Neural crest cell (in vitro differentiated cells): ENCODE measurements at regions not wholly inside any gene's neighbourhood (a gene's known extent, or its start where the extent isn't known, plus 50 kb on each side); places are given as distances from the start of the nearest gene placed in this dataset.

Source experiments
- DNase-seq: peaks from one replicate; pipeline ENCODE4 v3.0.0; 2021; ENCODE audit warnings: low read depth, mixed read lengths, low spot score
- H3K27ac Mint-ChIP-seq: one replicate; pipeline ENCODE4 v1.8.0; 2021; ENCODE audit warnings: mild to moderate bottlenecking, mixed read lengths; ENCODE audit not compliant: unreplicated experiment
- H3K27me3 Mint-ChIP-seq: 2 replicates; pipeline ENCODE4 v1.8.0; 2021; ENCODE audit warnings: low read depth, mild to moderate bottlenecking, mixed read lengths
- H3K36me3 Mint-ChIP-seq: 2 replicates; pipeline ENCODE4 v1.8.0; 2021; ENCODE audit warnings: low read depth, mild to moderate bottlenecking, mixed read lengths
- H3K4me1 Mint-ChIP-seq: 2 replicates; pipeline ENCODE4 v1.8.0; 2021; ENCODE audit warnings: mixed read lengths
- H3K4me3 Mint-ChIP-seq: one replicate; pipeline ENCODE4 v1.8.0; 2021; ENCODE audit warnings: mild to moderate bottlenecking, mixed read lengths
- H3K9me3 Mint-ChIP-seq: 2 replicates; pipeline ENCODE4 v1.8.0; 2021; ENCODE audit warnings: mixed read lengths
- TF ChIP-seq, protein P1 (sequence below): fragments of 200-600 bp; sonication (generic); conservative IDR thresholded peaks from 2 replicates; pipeline ENCODE4 v1.5.0; 2021; ENCODE audit warnings: antibody characterized with exemption, mild to moderate bottlenecking

DNA sequence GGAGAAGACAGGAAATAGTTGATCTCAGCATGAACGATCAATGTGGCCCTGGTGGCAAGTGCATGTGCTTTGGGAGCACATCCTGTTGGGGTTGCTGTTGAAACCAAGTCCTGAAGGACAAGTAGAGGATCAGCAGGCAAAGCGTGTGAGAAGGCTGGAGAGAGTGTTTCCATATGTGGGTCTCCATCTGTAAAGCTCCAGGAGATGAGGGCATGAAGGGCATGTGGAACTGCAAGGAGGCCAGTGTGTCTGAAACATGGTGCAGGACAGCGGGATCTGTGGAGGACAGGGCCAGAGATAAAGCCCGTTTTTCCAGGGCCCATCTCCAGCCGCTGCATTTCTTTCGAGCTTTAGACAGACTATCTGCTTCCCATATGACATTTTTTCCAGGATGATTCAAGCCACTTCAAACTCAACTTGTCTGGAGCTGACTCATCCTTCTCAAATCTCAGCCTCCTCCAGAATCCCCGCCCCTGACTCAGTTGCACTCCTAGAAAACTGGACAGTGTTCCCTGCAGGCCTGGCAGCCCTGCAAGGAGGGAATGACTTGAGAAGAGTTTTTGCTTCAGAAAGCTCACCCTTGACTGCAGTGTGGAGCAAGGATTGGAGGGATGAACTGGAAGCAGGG, 226.1 kb downstream of the VAPA start:
- DNase-seq: no peak
- no peaks in the 10 kb centered on the region for H3K36me3 Mint-ChIP-seq
- no peak overlapping the region for H3K4me3 Mint-ChIP-seq
- H3K9me3 Mint-ChIP-seq: peaks cover 2% of the 10 kb centered on the region
- TF ChIP-seq, protein P1, sequence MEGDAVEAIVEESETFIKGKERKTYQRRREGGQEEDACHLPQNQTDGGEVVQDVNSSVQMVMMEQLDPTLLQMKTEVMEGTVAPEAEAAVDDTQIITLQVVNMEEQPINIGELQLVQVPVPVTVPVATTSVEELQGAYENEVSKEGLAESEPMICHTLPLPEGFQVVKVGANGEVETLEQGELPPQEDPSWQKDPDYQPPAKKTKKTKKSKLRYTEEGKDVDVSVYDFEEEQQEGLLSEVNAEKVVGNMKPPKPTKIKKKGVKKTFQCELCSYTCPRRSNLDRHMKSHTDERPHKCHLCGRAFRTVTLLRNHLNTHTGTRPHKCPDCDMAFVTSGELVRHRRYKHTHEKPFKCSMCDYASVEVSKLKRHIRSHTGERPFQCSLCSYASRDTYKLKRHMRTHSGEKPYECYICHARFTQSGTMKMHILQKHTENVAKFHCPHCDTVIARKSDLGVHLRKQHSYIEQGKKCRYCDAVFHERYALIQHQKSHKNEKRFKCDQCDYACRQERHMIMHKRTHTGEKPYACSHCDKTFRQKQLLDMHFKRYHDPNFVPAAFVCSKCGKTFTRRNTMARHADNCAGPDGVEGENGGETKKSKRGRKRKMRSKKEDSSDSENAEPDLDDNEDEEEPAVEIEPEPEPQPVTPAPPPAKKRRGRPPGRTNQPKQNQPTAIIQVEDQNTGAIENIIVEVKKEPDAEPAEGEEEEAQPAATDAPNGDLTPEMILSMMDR: no peak
- H3K27me3 Mint-ChIP-seq: no peaks in the 10 kb centered on the region
- peak overlapping the region; percentile 90 for H3K27ac Mint-ChIP-seq
- H3K4me1 Mint-ChIP-seq: peaks cover 32% of the 10 kb centered on the region

DNA sequence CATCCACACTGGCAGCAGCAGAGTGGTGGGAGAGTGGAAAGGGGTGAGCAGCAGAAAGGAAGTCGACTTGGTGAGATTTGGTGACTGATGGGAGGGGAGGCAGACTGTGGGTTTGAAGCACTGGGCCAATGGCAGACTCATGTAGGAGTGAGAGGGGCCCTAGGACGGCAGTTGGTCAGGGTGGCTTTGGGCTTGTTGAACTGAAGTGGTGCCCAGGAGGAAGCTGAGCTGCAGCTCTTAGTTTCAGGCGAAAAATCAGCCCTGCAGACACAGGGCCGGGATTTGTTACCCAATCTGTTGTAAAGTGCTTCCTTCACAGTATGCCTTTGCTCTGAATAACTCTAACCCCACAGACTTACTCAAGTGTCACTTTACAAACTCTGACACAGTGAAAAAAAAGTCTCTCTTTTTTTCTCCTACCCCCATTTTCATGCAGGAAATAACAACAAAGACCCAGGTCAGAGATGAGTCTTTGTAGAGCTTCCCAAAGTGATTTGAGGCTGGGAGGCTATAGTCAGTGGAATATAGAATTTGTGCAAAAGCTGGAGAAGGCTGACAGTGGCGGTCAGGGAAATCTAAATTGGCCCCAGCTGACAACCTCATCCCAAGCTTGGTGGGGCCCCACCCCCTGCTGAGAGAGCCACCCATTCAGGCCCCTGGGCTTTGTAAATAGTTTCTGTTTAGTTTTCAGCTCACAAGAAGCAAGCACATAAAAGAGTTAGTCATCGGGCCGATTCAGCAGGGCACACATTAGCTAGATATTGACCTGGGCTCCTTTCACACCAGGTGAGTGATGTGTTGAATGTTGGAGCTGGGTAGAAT, 226.9 kb downstream of the VAPA start:
- no peak for DNase-seq
- Mint-ChIP-seq H3K4me3 (no peak overlapping the region), H3K36me3 (no peaks in the 10 kb centered on the region), H3K27me3 (no peaks in the 10 kb centered on the region), H3K9me3 (peaks cover 2% of the 10 kb centered on the region), H3K27ac (peak overlapping the region; percentile 90), H3K4me1 (peaks cover 39% of the 10 kb centered on the region)
- TF ChIP-seq, protein P1: no peak

DNA sequence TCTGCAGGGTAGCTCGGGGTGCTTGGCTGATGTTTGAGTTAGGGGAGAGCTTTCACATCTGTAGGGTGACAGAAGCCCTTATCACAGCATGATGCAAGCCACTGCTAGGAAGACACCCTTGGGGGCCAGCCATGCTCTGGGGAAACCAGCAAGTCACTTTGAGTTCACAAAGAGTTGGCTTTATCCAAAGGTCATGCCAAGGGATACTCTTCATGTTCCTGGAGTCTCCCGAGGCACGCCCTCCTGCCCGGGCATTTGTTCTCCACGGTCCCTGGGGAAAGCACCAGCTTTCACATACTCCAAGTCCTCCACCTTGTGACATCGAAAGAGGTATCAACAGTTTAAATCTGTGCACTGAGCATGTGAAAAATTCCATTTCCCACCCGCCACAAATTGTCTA, 227.7 kb downstream of the VAPA start:
- no peak overlapping the region for H3K4me3 Mint-ChIP-seq

DNA sequence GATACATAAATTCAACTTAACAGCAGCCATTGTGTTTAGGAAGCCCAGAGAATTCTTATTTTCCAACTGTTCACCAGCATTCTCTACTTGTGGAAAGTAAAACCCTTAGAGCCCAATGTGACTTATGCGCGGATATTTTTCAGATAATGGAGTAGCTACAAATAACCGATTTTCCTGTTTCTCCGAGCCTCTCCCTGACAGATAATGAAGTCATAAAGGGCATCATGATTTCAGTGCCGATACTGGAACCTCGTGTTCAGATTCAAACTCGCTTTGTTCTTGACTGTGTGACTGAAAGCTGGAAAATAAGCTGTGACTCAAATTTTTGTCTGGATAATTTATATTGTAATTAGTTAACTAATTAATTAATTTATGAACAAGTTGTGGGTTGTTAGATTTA, 228.2 kb downstream of the VAPA start:
- Mint-ChIP-seq H3K27me3 (no peaks in the 10 kb centered on the region), H3K4me1 (peaks cover 39% of the 10 kb centered on the region), H3K4me3 (no peak overlapping the region), H3K36me3 (no peaks in the 10 kb centered on the region), H3K9me3 (peaks cover 2% of the 10 kb centered on the region), H3K27ac (no peak overlapping the region)
- TF ChIP-seq, protein P1: no peak
- DNase-seq: no peak

More for the DNA sequence above, 227.7 kb downstream of the VAPA start:
- Mint-ChIP-seq H3K27me3 (no peaks in the 10 kb centered on the region), H3K9me3 (peaks cover 2% of the 10 kb centered on the region), H3K27ac (no peak overlapping the region), H3K36me3 (no peaks in the 10 kb centered on the region), H3K4me1 (peaks cover 39% of the 10 kb centered on the region)
- no peak for DNase-seq
- TF ChIP-seq, protein P1: no peak

DNA sequence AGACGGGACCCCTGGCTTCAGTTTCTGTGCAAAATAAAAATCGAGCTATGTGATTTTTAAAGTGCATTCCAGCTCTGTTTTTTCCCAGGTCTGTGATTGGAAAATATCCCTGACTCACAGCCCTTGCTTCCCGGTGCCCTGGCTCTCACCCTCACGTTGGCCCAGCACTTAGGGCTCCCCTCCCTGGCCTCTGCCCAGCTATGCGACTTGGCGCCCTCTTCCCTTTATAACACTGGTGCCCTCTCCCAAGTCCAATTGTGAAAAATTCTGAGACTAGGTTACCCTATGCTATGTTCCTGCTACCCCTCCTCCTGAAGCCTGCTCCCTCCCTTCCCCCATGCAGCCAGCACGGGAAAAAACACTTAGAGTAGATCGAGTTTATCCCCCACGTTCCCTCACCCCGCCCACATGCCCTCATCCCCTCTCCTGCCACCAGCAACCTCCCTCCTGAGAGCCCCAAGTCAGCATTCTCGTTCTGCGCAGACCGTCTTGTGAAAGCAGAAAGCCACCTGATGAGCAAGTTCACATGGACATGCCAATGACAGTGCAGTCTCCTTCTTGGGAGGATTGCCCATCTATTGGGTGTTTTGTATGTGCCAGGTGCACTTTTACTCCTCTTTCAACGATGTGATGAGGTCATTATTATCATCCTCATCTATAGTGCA, 228.8 kb downstream of the VAPA start:
- Mint-ChIP-seq H3K27me3 (no peaks in the 10 kb centered on the region), H3K4me3 (no peak overlapping the region), H3K4me1 (peaks cover 39% of the 10 kb centered on the region), H3K36me3 (no peaks in the 10 kb centered on the region), H3K27ac (peak overlapping the region; percentile 70), H3K9me3 (no peaks in the 10 kb centered on the region)
- no peak for DNase-seq
- TF ChIP-seq, protein P1: no peak
